ENCODE measurements at regions not wholly inside any gene's neighbourhood (a gene's known extent, or its start where the extent isn't known, plus 50 kb on each side); places are given as distances from the start of the nearest gene placed in this dataset.
A peak's percentile ranks its signal among the peaks of the same experiment; 100 is the strongest.

- peak; percentile 38 to 39 for DNase-seq
Observed at GRCh38 chr6:139655783-139656705, 281.6 kb upstream of the CITED2 start.

GRCh38 chr6:139654888-139655782 is 280.7 kb upstream of the CITED2 start:
- no peak for DNase-seq

GRCh38 chr6:139654309-139654708 is 279.9 kb upstream of the CITED2 start:
- DNase-seq, result no peak

GRCh38 chr6:139653111-139653510 is 278.7 kb upstream of the CITED2 start:
- DNase-seq, result no peak

GRCh38 chr6:139650941-139651340 is 276.5 kb upstream of the CITED2 start:
- no peak for DNase-seq

GRCh38 chr6:139649732-139650131 is 275.3 kb upstream of the CITED2 start:
- no peak for DNase-seq

- no peak for DNase-seq
Observed at GRCh38 chr6:139649128-139649527, 274.7 kb upstream of the CITED2 start.

GRCh38 chr6:139648430-139649000 is 274.1 kb upstream of the CITED2 start:
- no peak for DNase-seq

- no peak for DNase-seq
Observed at GRCh38 chr6:139647841-139648240, 273.4 kb upstream of the CITED2 start.

GRCh38 chr6:139647016-139647415 is 272.6 kb upstream of the CITED2 start:
- no peak for DNase-seq

- DNase-seq, result no peak
Observed at GRCh38 chr6:139644821-139645220, 270.4 kb upstream of the CITED2 start.

- no peak for DNase-seq
Observed at GRCh38 chr6:139643986-139644385, 269.5 kb upstream of the CITED2 start.

- DNase-seq, result no peak
Observed at GRCh38 chr6:139642346-139642745, 267.9 kb upstream of the CITED2 start.

- DNase-seq, result no peak
Observed at GRCh38 chr6:139641376-139641775, 266.9 kb upstream of the CITED2 start.

GRCh38 chr6:139640921-139641320 is 266.5 kb upstream of the CITED2 start:
- DNase-seq, result no peak

- no peak for DNase-seq
Observed at GRCh38 chr6:139640448-139640847, 266.0 kb upstream of the CITED2 start.

- no peak for DNase-seq
Observed at GRCh38 chr6:139639507-139639906, 265.1 kb upstream of the CITED2 start.

GRCh38 chr6:139638179-139638941 is 263.9 kb upstream of the CITED2 start:
- DNase-seq, result no peak

- no peak for DNase-seq
Observed at GRCh38 chr6:139637766-139638165, 263.3 kb upstream of the CITED2 start.

GRCh38 chr6:139636391-139636790 is 261.9 kb upstream of the CITED2 start:
- no peak for DNase-seq

- no peak for DNase-seq
Observed at GRCh38 chr6:139635401-139636130, 261.1 kb upstream of the CITED2 start.

GRCh38 chr6:139632840-139633239 is 258.4 kb upstream of the CITED2 start:
- no peak for DNase-seq

All from SHP77 (cell line).